HG03159 (cell line): ENCODE measurements at regions not wholly inside any gene's neighbourhood (a gene's known extent, or its start where the extent isn't known, plus 50 kb on each side); places are given as distances from the start of the nearest gene placed in this dataset.
"Not testable (repeated sequence)": the region's sequence is repeated elsewhere in the genome, so short reads cannot be mapped to it uniquely, and the experiment has no call there.

Experiments
- ATAC-seq: cut with Tn5 transposase; IDR thresholded peaks from one replicate; pipeline ENCODE4 v1.9.1; 2021; ENCODE audit warnings: mild to moderate bottlenecking, moderate library complexity; ENCODE audit not compliant: unreplicated experiment

- ATAC-seq, result no peak
These were observed 284.1 kb downstream of the CD109 start for GRCh38 chr6:73980096-73980495.

DNA sequence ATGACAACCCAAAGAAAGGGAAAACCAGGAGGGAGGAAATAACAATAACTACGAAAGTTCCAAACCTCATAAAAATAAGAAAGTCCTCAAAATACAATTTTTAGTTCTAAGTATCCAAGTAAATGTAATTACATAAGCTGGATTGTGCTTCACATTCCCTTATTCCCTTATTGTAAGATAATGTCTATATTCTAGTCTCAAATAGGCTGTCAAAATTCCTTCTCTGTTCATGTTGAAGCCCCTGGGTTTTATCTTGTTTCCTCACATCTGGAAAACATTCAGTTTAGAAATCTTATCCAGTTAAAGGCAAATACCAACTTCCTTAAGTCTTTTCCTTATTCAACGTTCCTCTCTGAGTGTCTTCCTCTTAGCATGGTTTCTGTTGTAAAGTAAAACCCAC is 282.3 kb downstream of the CD109 start:
- no peak for ATAC-seq

DNA sequence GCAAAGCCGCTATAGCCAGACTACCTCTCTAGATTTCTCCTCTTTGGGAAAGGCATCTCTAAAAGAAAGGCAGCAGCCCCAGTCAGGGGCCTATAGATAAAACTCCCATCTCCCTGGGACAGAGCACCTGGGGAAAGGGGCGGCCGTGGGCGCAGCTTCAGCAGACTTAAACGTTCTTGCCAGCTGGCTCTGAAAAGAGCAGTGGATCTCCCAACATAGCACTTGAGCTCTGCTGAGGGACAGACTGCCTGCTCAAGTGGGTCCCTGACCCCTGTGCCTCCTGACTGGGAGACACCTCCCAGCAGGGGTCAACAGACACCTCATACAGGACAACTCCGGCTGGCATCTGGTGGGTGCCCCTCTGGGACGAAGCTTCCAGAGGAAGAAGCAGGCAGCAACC is 276.5 kb downstream of the CD109 start:
- ATAC-seq, result not testable (repeated sequence)

DNA sequence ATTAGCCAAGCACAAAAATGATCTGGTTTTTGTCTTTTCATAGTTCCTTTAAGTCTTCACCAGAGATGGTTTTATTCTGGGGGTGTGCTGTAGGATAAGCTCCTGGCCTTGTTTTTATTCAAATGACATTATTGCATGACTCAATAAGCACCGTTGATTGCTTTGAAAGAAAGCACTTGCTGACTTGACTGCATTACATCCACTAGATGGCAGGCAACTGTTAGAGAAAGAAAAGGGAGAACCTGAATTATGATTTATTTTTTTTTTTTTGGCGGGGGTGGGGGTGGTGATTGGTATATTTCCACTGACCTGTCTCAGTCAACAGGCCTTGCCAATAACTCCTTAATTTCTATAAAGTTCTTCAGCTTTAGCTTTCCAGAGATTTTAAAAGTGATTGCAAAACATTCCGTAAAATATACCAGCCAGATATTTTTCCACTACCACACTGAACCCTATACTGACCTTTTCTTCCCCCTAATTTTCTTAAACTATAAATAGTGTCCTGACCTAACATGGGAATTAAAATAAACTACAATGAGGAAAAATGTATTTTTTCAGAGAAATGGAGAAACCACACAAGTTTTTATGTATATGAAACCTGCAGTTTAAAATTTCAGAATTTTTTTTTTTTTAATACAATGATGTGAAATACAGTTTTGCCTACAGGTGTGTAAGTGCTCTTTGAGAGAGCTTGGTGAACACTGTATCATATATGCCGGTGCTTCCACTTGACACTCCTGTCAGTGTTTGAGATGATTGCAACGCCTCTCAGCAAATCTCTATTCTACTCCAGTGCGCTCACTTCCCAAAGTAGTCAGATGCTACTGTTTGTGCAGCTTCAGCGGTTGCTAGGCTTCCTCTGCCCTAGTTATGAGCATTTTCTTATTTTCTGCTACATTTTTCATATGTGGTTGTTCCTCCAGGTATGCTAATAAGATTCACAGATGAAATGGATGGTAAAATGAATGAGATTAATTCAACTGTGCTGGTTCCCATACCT is 274.3 kb downstream of the CD109 start:
- no peak for ATAC-seq

GRCh38 chr6:73968221-73968757 is 272.3 kb downstream of the CD109 start:
- ATAC-seq, result no peak

- ATAC-seq, result no peak
These were observed 269.6 kb downstream of the CD109 start for GRCh38 chr6:73965539-73966029.

DNA sequence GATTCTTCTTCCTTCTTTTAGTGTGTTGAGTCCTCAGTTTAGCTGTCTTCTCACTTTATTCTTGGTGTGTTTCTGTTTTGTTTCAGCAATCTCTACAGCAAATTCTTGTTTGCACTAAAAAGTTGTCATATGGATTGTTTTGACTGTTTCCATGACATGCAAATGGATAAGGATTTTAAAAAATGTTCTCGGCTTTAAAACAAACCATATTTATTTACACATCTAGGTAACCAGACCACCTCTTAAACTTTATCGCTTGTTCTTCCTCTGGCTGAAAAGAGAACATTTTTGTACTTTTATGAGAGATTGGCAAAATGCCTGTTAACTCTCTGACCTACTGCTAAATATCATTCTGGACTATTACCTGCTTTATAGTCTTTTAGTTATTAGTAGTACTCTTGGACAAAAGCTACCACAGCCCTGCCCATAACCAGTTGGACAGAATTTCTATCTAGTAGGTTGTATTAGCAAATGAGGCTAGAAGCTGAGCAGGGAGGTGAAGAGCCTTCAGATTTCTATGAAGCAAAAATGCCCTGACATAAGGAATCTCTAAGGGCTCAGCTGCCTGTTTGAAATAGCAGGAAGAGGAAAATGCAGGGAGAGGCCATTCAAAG is 268.3 kb downstream of the CD109 start:
- no peak for ATAC-seq

DNA sequence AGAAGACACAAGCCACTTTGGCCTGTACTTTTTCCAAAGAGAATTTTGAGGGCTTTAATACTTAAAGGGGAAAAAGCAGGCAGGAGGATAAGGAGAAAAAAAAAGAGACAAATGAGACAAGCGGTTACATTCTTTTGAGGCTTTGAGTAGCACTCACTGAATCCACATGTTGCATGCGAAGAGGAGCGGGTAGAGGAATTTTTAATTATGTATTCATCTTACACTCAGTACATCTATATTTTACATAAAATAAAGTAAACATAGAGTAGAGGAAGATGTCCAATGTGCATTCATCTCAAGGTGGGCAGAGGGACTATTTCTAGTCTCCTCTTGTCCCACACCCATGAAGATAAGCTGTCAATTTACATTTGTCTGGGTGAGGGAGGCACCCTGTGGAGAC is 266.9 kb downstream of the CD109 start:
- ATAC-seq, result no peak

GRCh38 chr6:73956305-73956704 is 260.3 kb downstream of the CD109 start:
- no peak for ATAC-seq

DNA sequence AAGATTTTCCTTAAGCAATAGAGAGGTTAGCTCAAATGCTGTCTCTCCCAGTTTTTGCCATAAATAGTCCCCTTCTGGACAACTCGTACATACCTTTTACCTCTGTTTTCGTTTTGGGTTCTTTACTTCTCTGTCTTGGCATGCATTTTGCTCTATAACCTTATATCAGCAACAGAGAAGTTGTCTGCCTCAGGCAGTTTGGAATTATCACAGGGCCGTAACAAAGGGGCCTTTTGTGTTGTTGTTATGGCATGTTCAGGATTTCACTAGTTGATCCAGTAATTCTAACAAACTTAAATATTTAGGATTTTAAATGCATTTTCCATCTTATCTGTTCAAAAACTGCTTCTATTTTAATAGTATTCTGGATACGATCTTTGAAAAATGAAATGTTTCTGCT is 259.8 kb downstream of the CD109 start:
- ATAC-seq, result no peak

DNA sequence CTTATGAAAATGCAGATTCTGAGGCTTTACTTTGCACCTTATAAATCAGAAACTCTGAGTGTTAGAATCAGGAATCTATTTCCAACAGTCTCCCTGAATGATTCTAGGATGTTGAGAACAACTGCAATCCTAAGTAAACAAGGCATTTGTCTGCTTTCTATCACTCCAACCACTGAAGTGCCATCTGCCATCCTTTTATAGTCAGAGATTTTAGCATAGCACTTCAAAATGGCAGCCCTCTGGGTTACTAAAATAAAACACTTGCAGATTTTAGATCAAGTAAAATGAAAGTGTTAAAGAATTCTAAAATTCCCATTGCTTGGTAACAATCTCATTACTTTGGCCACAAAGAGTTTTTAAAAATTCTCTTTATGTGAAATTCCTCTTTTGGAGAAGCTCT is 258.9 kb downstream of the CD109 start:
- no peak for ATAC-seq

DNA sequence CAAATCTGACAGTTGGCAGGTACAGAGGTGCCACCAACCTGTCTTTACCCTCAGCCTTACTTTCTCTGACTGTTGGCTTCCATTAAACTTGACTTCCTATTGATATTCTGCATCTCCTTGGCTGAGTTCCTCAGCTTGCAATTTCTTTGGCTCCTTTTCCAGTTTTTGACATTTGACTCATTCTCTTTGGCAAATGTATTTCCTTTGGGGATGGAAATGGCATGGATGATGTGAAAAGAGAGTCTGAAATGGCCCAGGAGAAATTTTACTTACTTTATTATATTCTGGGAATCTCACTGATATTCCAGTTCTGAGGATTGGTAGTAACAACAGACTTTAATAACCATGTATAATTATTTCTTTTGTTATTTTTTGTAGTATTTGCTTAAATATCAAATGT is 255.2 kb downstream of the CD109 start:
- ATAC-seq, result no peak

GRCh38 chr6:73943930-73944652 is 248.1 kb downstream of the CD109 start:
- no peak for ATAC-seq

DNA sequence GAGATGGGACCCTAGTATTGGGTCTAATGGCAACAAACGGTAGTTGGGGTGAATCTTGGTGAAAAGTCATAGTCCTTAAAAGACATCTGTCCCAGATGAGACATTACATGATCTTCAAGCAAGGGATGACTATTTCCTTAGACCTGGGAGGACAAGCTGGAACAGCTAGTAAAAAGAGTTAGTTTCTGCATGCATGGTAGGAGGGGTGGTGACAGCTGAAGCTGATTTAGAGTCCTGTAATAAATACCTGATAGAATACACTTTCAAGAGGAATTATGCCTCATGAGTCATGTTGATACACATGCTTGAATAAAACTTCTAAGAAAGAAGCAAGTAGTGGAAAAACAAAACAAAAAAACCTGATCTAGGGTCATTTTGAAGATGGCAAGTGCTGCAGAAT is 247.4 kb downstream of the CD109 start:
- ATAC-seq, result no peak

GRCh38 chr6:73942592-73943186 is 246.7 kb downstream of the CD109 start:
- no peak for ATAC-seq

DNA sequence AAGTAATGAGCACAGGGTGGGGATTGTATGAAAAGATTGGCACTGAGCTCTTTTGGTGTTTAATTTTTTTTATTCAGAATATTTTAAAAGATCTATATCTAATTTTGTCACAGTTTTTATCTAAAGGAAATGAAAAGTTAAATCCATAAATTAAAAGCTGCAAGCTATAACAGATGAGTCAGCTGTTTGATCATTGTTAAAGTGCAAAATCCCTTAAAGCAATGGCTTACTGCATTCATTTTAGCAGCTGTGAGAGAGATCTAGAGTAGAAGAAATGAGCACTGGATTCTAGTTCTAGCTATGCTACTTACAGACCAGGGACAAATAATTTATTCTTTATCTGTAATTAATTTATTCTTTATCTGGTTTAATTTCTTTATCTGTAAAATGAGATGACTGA is 245.9 kb downstream of the CD109 start:
- no peak for ATAC-seq

DNA sequence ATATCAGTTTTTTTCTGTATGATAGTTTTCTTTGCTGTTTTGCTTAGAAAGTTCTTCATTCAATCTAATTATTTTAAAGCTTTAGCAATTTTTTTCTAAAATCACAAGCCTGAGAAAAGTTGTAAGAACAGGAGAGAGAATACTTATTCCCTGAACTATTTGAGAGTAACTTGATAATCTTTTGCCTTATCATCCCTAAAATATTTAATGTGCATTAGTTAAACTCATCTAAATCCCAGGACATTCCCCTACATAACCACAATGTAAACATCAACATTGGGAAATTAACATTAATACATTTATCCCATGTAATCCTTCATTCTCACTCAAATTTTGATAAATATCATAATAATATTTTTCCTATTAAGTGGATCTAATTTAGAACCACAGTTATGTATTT is 241.8 kb downstream of the CD109 start:
- no peak for ATAC-seq

- ATAC-seq, result no peak
These were observed 236.9 kb downstream of the CD109 start for GRCh38 chr6:73932866-73933265.

GRCh38 chr6:73929405-73929804 is 233.4 kb downstream of the CD109 start:
- no peak for ATAC-seq

DNA sequence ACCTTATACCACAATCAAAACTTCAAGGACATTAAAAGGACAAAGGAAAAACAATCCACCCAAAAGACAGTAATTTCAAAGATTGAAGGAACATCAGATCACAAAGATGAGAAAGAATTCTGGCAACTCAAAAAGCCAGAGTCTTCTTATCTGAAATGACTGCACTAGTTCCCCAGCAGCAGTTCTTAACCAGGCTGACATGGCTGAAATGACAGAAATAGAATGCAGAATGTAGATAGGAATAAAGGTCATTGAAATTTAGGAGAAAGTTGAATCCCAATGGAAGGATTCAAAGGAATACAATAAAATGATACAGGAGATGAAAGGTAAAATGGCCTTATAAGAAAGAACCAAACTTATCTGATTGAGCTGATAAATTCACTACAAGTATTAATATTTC is 231.4 kb downstream of the CD109 start:
- no peak for ATAC-seq

GRCh38 chr6:73925703-73926102 is 229.7 kb downstream of the CD109 start:
- not testable (repeated sequence) for ATAC-seq
